Psoas muscle (tissue), 7 donors: ENCODE measurements at regions not wholly inside any gene's neighbourhood (a gene's known extent, or its start where the extent isn't known, plus 50 kb on each side); places are given as distances from the start of the nearest gene placed in this dataset.

Experiments
- ATAC-seq, 4 donors: fragments of 200-7000 bp; cut with Tn5 transposase; one replicate each; pipeline ENCODE4 v1.9.1; 2020; ENCODE audit warnings: moderate library complexity in 3 of 4, mild to moderate bottlenecking in 2 of 4
- DNase-seq, 2 donors: peaks; one replicate each; pipeline ENCODE4 v3.0.0-alpha.2; 2020
- H3K27ac ChIP-seq: fragments of 200-600 bp; one replicate; pipeline ENCODE4 v1.8.0; 2022
- H3K27me3 ChIP-seq, 3 donors: fragments of 200-600 bp in 1 of 3; one replicate each; pipeline versions ENCODE4 v1.6.1 to v1.8.0; 2013 to 2022; ENCODE audit warnings: low read length in 2 of 3, mild to moderate bottlenecking in 2 of 3, moderate library complexity in 1 of 3; ENCODE audit not compliant: insufficient read depth in 3 of 3
- H3K36me3 ChIP-seq, 2 donors: fragments of 200-600 bp in 1 of 2; one replicate each; pipeline versions ENCODE4 v1.6.1 to v1.8.0; 2013 to 2022; ENCODE audit warnings: low read depth in 1 of 2, mild to moderate bottlenecking in 1 of 2, moderate library complexity in 1 of 2; ENCODE audit not compliant: insufficient read depth in 1 of 2
- H3K4me1 ChIP-seq: fragments of 200-600 bp; one replicate; pipeline ENCODE4 v1.8.0; 2022
- H3K4me3 ChIP-seq: fragments of 200-600 bp; one replicate; pipeline ENCODE4 v1.8.0; 2022; ENCODE audit warnings: mild to moderate bottlenecking
- H3K9me3 ChIP-seq: fragments of 200-600 bp; one replicate; pipeline ENCODE4 v1.8.0; 2022
- WGBS, 3 donors: extraction: QIAGEN DNeasy Blood & Tissue Kit; methylation state at CpG; one replicate each; pipeline versions ENCODE4 v1.1.6 to v1.1.7; 2013; 5-methylcytosine and 5-hydroxymethylcytosine counted together
- intact Hi-C, 2 donors: fragments of 100-400 bp; cut with DNase I; formaldehyde crosslinking; loops; one replicate each; pipeline versions ENCODE4 v1.11.0 to v1.14.2; 2022
- TF ChIP-seq, protein P1 (sequence below): fragments of 200-600 bp; IDR thresholded peaks from one replicate; pipeline ENCODE4 v1.8.0; 2022; ENCODE audit warnings: antibody characterized with exemption
- donor health status: healthy with polysubstance abuse.
- donor health status: DM: no; HTN: no; CAD: no; lungs with moderate emphysema.
- donor health status: Bipolar disorder and iron deficiency.
- donor health status: healthy.
- donor health status: DM: yes; HTN: yes; CAD: no.
- donor health status: DM: no; HTN: no; CAD: no.
- donor health status: DM: yes; HTN: yes; CAD: no.

DNA sequence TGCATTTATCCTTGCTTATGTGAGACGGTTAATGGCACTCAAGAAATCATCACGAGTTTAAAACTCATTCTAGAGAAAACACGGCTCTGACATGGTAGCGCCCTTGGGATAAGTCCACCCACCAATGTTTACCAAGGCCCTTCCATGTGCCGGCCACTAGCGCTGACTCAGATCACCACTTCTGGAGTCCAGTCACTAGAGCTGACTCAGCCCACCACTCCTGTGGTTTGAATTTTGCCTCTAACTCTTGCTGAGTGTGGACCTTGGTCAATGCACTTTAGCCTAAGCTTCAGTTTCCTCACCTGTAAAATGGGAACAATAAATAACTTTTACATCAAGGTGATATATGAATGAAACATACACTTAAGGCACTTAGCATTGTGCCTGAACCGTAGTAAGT lies 358.4 kb upstream of the PROK2 start:
- DNase-seq (no peak), ATAC-seq (no peak)
- H3K36me3 ChIP-seq = no peaks in the 10 kb centered on the region
- no peak overlapping the region for H3K4me3 ChIP-seq
- TF ChIP-seq, protein P1, sequence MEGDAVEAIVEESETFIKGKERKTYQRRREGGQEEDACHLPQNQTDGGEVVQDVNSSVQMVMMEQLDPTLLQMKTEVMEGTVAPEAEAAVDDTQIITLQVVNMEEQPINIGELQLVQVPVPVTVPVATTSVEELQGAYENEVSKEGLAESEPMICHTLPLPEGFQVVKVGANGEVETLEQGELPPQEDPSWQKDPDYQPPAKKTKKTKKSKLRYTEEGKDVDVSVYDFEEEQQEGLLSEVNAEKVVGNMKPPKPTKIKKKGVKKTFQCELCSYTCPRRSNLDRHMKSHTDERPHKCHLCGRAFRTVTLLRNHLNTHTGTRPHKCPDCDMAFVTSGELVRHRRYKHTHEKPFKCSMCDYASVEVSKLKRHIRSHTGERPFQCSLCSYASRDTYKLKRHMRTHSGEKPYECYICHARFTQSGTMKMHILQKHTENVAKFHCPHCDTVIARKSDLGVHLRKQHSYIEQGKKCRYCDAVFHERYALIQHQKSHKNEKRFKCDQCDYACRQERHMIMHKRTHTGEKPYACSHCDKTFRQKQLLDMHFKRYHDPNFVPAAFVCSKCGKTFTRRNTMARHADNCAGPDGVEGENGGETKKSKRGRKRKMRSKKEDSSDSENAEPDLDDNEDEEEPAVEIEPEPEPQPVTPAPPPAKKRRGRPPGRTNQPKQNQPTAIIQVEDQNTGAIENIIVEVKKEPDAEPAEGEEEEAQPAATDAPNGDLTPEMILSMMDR = no peak
- no peaks in the 10 kb centered on the region for H3K9me3 ChIP-seq
- 95 to 96% (median 95%) methylated on average over 7 of the region's 7 CpGs for WGBS, 3 donors
- H3K4me1 ChIP-seq = no peaks in the 10 kb centered on the region
- intact Hi-C loops = no loop called here
- H3K27ac ChIP-seq = no peak overlapping the region
- no peaks in the 10 kb centered on the region for H3K27me3 ChIP-seq

DNA sequence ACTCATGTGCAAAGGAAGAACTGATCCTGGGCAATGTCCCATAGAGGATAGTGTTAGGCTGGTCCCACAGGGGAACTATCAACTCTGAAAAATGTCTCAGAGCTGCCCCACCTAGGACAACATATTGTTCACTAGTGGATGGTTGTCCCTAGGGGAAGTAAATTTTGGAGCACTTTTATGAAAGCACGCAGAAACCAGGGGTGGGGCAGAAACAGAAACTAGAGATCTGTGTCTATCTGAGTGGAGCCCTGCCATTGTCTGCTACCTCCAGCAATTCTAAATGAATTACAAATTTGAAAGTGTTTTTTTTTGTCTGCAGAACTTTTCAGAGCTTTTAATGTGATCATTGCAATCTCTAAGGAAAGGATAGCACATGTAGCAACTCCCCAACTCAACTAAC lies 357.1 kb upstream of the PROK2 start:
- ATAC-seq = no peak
- intact Hi-C loops = no loop called here
- 74 to 80% (median 78%) methylated on average over 1 of the region's 1 CpG for WGBS, 3 donors

DNA sequence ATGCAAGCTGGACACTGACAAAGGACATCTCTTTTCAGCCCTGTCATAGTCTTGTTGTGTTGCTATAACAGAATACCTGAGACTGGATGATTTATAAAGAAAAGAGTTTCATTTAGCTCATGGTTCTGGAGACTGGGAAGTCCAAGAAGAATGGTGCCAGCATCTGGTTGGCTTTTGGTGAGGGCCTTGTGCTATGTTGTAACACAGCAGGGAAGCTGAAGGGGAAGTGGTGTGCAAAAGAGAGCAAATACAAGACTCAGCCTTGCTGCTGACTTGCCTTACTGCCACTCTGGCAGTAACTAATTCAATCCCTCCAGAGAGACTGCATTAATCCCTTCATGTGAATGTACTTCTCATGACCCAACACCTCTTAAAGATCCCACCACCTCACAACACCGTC lies 356.3 kb upstream of the PROK2 start:
- H3K27me3 ChIP-seq = no peaks in the 10 kb centered on the region
- no peaks in the 10 kb centered on the region for H3K9me3 ChIP-seq
- no peak overlapping the region for H3K27ac ChIP-seq
- no peak for DNase-seq
- TF ChIP-seq, protein P1 = no peak
- ATAC-seq = no peak
- no peaks in the 10 kb centered on the region for H3K4me1 ChIP-seq
- no peak overlapping the region for H3K4me3 ChIP-seq
- no peaks in the 10 kb centered on the region for H3K36me3 ChIP-seq
- intact Hi-C loops = no loop called here
- WGBS, 3 donors = 90 to 100% (median 94%) methylated on average over 1 of the region's 1 CpG

More for the DNA sequence above, 357.1 kb upstream of the PROK2 start:
- H3K36me3 ChIP-seq = no peaks in the 10 kb centered on the region
- no peaks in the 10 kb centered on the region for H3K9me3 ChIP-seq
- no peak overlapping the region for H3K27ac ChIP-seq
- H3K27me3 ChIP-seq = no peaks in the 10 kb centered on the region
- TF ChIP-seq, protein P1 = no peak
- no peak overlapping the region for H3K4me3 ChIP-seq
- DNase-seq = no peak
- no peaks in the 10 kb centered on the region for H3K4me1 ChIP-seq

DNA sequence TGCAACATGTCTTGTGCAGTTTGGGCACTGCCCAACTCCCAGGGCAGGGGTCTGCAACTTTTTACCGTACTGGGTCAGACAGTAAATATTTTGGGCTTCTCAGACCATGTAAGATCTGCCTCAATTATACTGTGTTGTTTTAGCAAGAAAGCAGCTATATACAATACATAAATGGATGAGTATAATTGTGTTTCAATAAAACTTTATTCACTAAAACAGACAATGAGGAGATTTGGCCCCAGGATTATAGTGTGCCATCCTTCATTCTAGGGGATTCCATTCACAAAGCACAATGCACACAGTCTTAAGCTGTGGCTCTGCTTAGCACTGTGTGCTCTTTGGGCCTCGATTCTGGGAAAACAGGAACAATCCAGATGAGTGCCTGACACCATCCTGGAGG lies 354.4 kb upstream of the PROK2 start:
- intact Hi-C loops = no loop called here
- ATAC-seq = no peak
- no peak for DNase-seq

More for the DNA sequence above, 354.4 kb upstream of the PROK2 start:
- Histone ChIP-seq H3K9me3 (no peaks in the 10 kb centered on the region), H3K4me1 (no peaks in the 10 kb centered on the region), H3K27ac (no peak overlapping the region), H3K36me3 (no peaks in the 10 kb centered on the region), H3K4me3 (no peak overlapping the region), H3K27me3 (no peaks in the 10 kb centered on the region)
- TF ChIP-seq, protein P1 = no peak
- 91 to 100% (median 96%) methylated on average over 2 of the region's 2 CpGs for WGBS, 3 donors
